Thyroid gland (tissue), 4 donors: ENCODE measurements at regions not wholly inside any gene's neighbourhood (a gene's known extent, or its start where the extent isn't known, plus 50 kb on each side); places are given as distances from the start of the nearest gene placed in this dataset.

Experiments used
- DNase-seq, 2 donors: peaks; one replicate each; pipeline ENCODE4 v3.0.0-alpha.2; 2019
- H3K27ac ChIP-seq, 3 donors: fragments of 200-600 bp; sonication (generic); 1 replicate in 2 of 3; 2 replicates in 1 of 3; pipeline ENCODE4 v1.5.1; 2016 to 2019; ENCODE audit warnings: mild to moderate bottlenecking in 1 of 3, moderate library complexity in 1 of 3
- H3K27me3 ChIP-seq: fragments of 200-600 bp; sonication (generic); one replicate; pipeline ENCODE4 v1.5.1; 2019
- H3K36me3 ChIP-seq, 2 donors: fragments of 200-600 bp; sonication (generic); one replicate each; pipeline ENCODE4 v1.5.1; 2016 to 2019
- H3K4me1 ChIP-seq, 2 donors: fragments of 200-600 bp; sonication (generic); one replicate each; pipeline ENCODE4 v1.5.1; 2017 to 2019
- H3K4me3 ChIP-seq, 3 donors: fragments of 200-600 bp; sonication (generic); replicated peaks in 1 of 3; 1 replicate in 2 of 3; 2 replicates in 1 of 3; pipeline ENCODE4 v1.5.1; 2016; ENCODE audit warnings: mild to moderate bottlenecking in 1 of 3
- H3K9me3 ChIP-seq: fragments of 200-600 bp; sonication (generic); one replicate; pipeline ENCODE4 v1.5.1; 2017
- POLR2A ChIP-seq, 2 donors: fragments of 450-650 bp; IDR thresholded peaks; one replicate each; pipeline ENCODE4 v1.6.1; 2017; ENCODE audit warnings: antibody characterized with exemption in 2 of 2, mild to moderate bottlenecking in 2 of 2, moderate library complexity in 1 of 2
- WGBS, 2 donors: methylation state at CpG; one replicate each; pipeline ENCODE4 v1.1.5; 2017; 5-methylcytosine and 5-hydroxymethylcytosine counted together
- intact Hi-C: fragments of 100-400 bp; cut with DNase I; formaldehyde crosslinking; loops from one replicate; pipeline ENCODE4 v1.15.1; 2023
- TF ChIP-seq, protein P1 (sequence below), 6 experiments: fragments of 200-600 bp in 3 of 6; fragments of 450-650 bp in 3 of 6; sonication (generic) in 3 of 6; IDR thresholded peaks; one replicate each; pipeline ENCODE4 v1.5.1; 2016 to 2019; ENCODE audit warnings: antibody characterized with exemption in 6 of 6, mild to moderate bottlenecking in 2 of 6, inconsistent platforms in 1 of 6, moderate library complexity in 1 of 6

DNA sequence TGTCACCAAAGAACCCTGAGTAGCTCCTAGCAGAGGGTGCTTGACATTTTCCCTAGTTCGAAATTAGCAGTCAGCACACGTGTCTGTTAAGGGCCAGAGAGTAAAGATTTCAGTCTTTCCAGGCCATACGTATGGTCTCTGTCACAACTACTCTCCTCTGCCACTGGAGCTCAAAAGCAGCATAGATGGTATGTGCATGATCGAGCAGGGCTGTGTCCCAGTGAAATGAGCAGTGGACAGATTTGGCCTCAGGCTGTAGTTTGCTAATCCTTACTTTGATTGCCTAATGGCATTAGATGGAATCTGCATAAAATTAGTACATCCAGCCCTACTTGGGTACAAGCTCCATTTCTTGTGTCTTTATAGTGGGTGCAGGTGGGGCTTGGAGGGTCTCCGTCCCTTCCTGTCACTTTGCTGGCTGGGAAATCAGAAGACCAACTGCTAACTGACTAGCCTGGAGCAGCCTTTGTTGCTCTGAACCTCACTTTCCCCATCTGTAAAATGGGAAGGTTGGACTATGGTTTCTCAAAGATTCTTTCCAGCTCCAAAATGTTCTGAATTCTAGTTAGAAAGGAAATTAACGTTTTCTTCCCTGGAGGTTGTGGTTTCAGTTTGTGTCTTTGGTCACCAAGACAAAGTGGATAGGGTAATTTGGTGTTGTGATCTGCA is 108.5 kb downstream of the GLI2 start:
- no peaks in the 10 kb centered on the region for H3K9me3 ChIP-seq
- H3K27ac ChIP-seq: no peak overlapping the region
- DNase-seq: no peak
- TF ChIP-seq, protein P1, sequence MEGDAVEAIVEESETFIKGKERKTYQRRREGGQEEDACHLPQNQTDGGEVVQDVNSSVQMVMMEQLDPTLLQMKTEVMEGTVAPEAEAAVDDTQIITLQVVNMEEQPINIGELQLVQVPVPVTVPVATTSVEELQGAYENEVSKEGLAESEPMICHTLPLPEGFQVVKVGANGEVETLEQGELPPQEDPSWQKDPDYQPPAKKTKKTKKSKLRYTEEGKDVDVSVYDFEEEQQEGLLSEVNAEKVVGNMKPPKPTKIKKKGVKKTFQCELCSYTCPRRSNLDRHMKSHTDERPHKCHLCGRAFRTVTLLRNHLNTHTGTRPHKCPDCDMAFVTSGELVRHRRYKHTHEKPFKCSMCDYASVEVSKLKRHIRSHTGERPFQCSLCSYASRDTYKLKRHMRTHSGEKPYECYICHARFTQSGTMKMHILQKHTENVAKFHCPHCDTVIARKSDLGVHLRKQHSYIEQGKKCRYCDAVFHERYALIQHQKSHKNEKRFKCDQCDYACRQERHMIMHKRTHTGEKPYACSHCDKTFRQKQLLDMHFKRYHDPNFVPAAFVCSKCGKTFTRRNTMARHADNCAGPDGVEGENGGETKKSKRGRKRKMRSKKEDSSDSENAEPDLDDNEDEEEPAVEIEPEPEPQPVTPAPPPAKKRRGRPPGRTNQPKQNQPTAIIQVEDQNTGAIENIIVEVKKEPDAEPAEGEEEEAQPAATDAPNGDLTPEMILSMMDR (IDR thresholded peaks at IDR 0.05): no peak
- no peak for TF ChIP-seq POLR2A (IDR thresholded peaks at IDR 0.05)
- no peaks in the 10 kb centered on the region for H3K27me3 ChIP-seq
- no peaks in the 10 kb centered on the region for H3K4me1 ChIP-seq
- intact Hi-C loops: no loop called here
- 90 to 91% methylated on average over 6 of the region's 6 CpGs for WGBS, 2 donors
- no peak overlapping the region for H3K4me3 ChIP-seq
- no peaks in the 10 kb centered on the region for H3K36me3 ChIP-seq

DNA sequence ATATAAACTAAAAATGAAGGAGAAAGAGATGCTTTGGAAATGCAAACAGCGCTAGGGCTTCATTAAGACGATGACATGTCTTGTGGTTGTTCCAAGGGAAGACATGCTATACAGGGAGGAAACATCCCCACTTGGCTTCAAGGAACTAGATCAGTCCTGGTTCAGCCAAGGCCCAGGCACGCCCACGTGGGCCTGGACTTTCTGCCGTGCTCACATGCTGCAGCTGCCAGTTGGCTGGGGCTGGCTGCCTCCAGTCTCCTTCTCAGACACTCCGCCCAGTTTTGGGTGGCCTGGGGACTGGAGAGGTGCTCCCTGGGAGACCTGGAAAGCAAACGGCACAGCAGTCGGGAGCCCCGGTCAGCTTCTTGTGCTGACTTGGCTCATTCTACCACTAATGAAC is 109.6 kb downstream of the GLI2 start:
- Histone ChIP-seq H3K27me3 (no peaks in the 10 kb centered on the region), H3K27ac (no peak overlapping the region), H3K36me3 (no peaks in the 10 kb centered on the region), H3K9me3 (no peaks in the 10 kb centered on the region), H3K4me3 (no peak overlapping the region), H3K4me1 (no peaks in the 10 kb centered on the region)
- WGBS, 2 donors: 75 to 85% methylated on average over 9 of the region's 9 CpGs
- TF ChIP-seq, protein P1 (IDR thresholded peaks at IDR 0.05): no peak
- no peak for TF ChIP-seq POLR2A (IDR thresholded peaks at IDR 0.05)
- intact Hi-C loops: no loop called here
- DNase-seq: peak; percentile 14

GRCh38 chr2:120846406-120847095 is 110.9 kb downstream of the GLI2 start:
- Histone ChIP-seq H3K4me1 (no peaks in the 10 kb centered on the region), H3K27me3 (no peaks in the 10 kb centered on the region), H3K36me3 (no peaks in the 10 kb centered on the region), H3K27ac (no peak overlapping the region), H3K9me3 (no peaks in the 10 kb centered on the region), H3K4me3 (no peak overlapping the region)
- TF ChIP-seq, protein P1 (IDR thresholded peaks at IDR 0.05): no peak
- TF ChIP-seq POLR2A (IDR thresholded peaks at IDR 0.05): no peak
- intact Hi-C loops: no loop called here
- 72 to 74% methylated on average over 13 to 14 of the region's 14 CpGs for WGBS, 2 donors
- DNase-seq: peak; percentile 54 to 55

DNA sequence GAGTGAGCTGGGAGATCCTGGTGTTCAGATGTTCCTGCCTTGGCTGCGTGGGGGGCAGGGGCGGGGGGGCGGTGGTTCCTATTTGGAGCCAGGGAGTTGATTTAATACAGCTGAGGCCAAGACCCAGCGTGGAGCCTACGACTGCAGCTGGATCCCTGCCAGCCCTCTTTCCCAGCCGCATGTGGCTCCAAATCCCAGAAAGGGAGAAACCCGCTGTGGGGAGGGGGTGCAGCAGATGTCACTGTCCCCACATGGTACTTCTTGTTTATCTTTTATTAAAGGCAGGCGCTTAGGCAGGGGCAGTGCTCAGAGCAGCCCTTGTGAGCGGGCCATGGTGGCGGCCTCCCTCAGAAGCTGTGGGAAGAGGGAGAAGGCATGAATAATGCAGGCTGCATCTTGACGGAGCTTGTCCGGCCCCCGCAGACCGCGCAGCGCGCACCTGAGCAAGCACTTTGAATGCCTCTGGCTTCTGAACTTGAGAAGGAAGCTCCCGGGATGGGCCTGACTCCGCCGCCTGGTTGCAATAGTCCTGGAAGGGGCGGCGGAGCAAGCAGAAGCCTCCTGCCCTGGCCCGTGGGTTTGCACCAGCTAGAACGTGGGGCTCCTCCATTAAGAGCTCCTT is 112.1 kb downstream of the GLI2 start:
- DNase-seq: no peak
- intact Hi-C loops: no loop called here
- Histone ChIP-seq H3K27me3 (no peaks in the 10 kb centered on the region), H3K9me3 (no peaks in the 10 kb centered on the region), H3K4me1 (no peaks in the 10 kb centered on the region), H3K27ac (no peak overlapping the region), H3K36me3 (no peaks in the 10 kb centered on the region), H3K4me3 (no peak overlapping the region)
- TF ChIP-seq, protein P1 (IDR thresholded peaks at IDR 0.05): no peak
- TF ChIP-seq POLR2A (IDR thresholded peaks at IDR 0.05): no peak
- 51 to 65% methylated on average over 16 to 19 of the region's 24 CpGs for WGBS, 2 donors

DNA sequence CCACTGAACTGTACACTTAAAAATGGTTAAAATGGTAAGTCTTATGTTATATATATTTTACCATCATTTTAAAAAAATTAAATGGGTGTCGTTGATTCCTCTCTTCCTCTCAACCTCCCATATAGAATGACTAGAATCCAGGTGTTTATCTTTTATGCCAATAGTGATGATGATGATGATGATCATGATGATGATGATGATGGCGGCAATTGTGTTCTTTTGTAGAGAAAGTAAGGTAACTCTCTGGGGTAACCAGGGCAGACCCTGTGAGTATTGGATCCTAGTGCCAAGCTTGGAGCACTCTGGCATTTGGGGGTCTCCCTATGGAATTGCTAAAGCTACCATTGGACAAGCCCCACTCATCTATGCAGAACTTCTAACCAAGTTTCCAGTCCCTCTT is 113.6 kb downstream of the GLI2 start:
- Histone ChIP-seq H3K4me1 (no peaks in the 10 kb centered on the region), H3K27ac (no peak overlapping the region), H3K27me3 (no peaks in the 10 kb centered on the region), H3K9me3 (no peaks in the 10 kb centered on the region), H3K36me3 (no peaks in the 10 kb centered on the region), H3K4me3 (no peak overlapping the region)
- intact Hi-C loops: no loop called here
- no peak for TF ChIP-seq POLR2A (IDR thresholded peaks at IDR 0.05)
- TF ChIP-seq, protein P1 (IDR thresholded peaks at IDR 0.05): no peak
- no peak for DNase-seq
- 97 to 99% methylated on average over 2 of the region's 2 CpGs for WGBS, 2 donors
